ENCODE measurements at regions not wholly inside any gene's neighbourhood (a gene's known extent, or its start where the extent isn't known, plus 50 kb on each side); places are given as distances from the start of the nearest gene placed in this dataset.

DNA sequence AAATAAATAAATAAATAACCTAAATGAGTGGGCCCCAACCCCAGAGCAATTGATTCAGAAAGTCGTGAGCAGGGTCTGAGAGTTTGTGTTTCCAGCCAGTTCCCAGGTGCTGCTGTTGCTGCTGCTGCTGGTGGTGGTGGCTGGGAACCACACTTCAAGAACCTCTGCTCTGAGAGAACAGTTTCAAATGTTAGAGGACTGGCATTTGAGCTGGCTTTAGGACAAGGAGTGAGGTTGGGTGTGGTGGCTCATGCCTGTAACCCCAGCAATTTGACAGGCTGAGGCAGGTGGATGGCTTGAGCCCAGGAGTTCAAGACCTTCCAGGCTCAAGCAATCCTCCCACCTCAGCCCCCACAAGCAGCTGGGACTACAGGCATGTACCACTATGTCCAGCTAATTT is 123.1 kb upstream of the UBE2E1 start:
- H4K20me1 ChIP-seq (ENCODE audit: control insufficient read depth, extremely low read depth, insufficient read depth, low read length) = no peaks in the 10 kb centered on the region
- no peak overlapping the region for H3K9ac ChIP-seq (ENCODE audit: control insufficient read depth, extremely low read depth, insufficient read depth, low read length)
- DNase-seq (ENCODE audit: low read depth, low spot score) = no peak
- no peaks in the 10 kb centered on the region for H3K36me3 ChIP-seq (ENCODE audit: control insufficient read depth in 2 of 2, extremely low read depth in 1 of 2, insufficient read depth in 2 of 2, low read length in 2 of 2)
- H2AFZ ChIP-seq (ENCODE audit: control insufficient read depth, low read length) = no peak overlapping the region
- no peaks in the 10 kb centered on the region for H3K9me1 ChIP-seq (ENCODE audit: control insufficient read depth, extremely low read depth, insufficient read depth, low read length)
- no peak overlapping the region for H3K27ac ChIP-seq (ENCODE audit: control insufficient read depth, insufficient read depth, low read length)
- H3K4me3 ChIP-seq (ENCODE audit: control insufficient read depth in 2 of 3, extremely low read depth in 1 of 3, insufficient read depth in 2 of 3, low read depth in 1 of 3, low read length in 3 of 3) = no peak overlapping the region
- no peaks in the 10 kb centered on the region for H3K27me3 ChIP-seq (ENCODE audit: control insufficient read depth, extremely low read depth, insufficient read depth, low read length)
- H3K4me1 ChIP-seq (ENCODE audit: control insufficient read depth, extremely low read depth, insufficient read depth, low read length) = peaks cover 14% of the 10 kb centered on the region
- no peaks in the 10 kb centered on the region for H3K9me3 ChIP-seq (ENCODE audit: control insufficient read depth, low read depth, low read length)
- no peak overlapping the region for H3K4me2 ChIP-seq (ENCODE audit: control insufficient read depth, extremely low read depth, insufficient read depth, low read depth, low read length)
- TF ChIP-seq CTCF (optimal IDR thresholded peaks at IDR 0.05 in 1 of 3, IDR thresholded peaks at IDR 0.05 in 1 of 3, conservative IDR thresholded peaks at IDR 0.05 in 1 of 3; ENCODE audit: extremely low read depth in 1 of 3, insufficient read depth in 2 of 3, low read length in 3 of 3) (no peak), EZH2 (IDR thresholded peaks at IDR 0.05; ENCODE audit: low read length) (no peak)
- H3K79me2 ChIP-seq (ENCODE audit: control insufficient read depth, insufficient read depth, low read length) = no peaks in the 10 kb centered on the region
- dilution Hi-C loops (cut with MboI; ENCODE audit: extremely low pct_ligation_motif_present, low sequenced_read_pairs) = no loop called here
- FAIRE-seq = no peak

DNA sequence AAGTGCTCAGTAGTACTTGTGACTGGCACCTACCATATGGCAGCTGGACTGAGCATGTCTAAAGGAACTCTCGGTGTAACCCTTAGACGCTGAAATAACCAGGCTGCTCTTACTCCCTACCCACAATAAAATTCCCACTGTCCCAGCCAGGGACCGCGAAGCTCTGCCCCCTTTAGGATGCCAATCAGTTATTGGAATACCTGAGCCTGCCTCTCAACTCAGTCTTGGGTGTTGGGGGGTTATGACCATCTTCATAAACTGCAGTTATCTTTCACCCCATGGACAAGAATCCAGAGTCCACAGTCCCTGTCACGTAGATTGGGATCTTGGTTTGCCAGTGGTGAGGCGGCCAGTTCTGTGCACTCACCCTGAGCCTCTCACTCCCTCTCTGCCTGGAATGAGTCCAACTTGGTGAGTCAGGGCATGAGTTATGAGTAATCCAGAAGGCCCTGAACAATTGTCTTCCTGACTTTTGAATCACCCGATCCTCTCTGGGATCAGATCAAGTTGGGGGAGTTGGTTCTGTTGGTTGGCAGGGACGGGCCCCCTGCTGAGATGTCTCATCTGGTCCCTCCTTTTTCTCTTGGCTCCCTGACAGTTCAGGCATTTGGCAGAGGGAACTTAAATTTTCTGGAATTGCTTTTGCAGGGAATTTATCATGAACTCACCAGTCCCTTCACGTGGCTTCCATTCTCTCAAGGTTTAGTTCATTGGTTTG is 120.1 kb upstream of the UBE2E1 start:
- no peaks in the 10 kb centered on the region for H3K79me2 ChIP-seq (ENCODE audit: control insufficient read depth, insufficient read depth, low read length)
- dilution Hi-C loops (cut with MboI; ENCODE audit: extremely low pct_ligation_motif_present, low sequenced_read_pairs) = no loop called here
- peak overlapping the region; percentile 20 for H2AFZ ChIP-seq (ENCODE audit: control insufficient read depth, low read length)
- DNase-seq (ENCODE audit: low read depth, low spot score) (peak; percentile 90), FAIRE-seq (peak; percentile 92)
- H3K9ac ChIP-seq (ENCODE audit: control insufficient read depth, extremely low read depth, insufficient read depth, low read length) = peak overlapping the region; percentile 6
- no peaks in the 10 kb centered on the region for H3K9me3 ChIP-seq (ENCODE audit: control insufficient read depth, low read depth, low read length)
- H3K4me3 ChIP-seq (ENCODE audit: control insufficient read depth in 2 of 3, extremely low read depth in 1 of 3, insufficient read depth in 2 of 3, low read depth in 1 of 3, low read length in 3 of 3) = no peak overlapping the region
- no peaks in the 10 kb centered on the region for H3K27me3 ChIP-seq (ENCODE audit: control insufficient read depth, extremely low read depth, insufficient read depth, low read length)
- TF ChIP-seq EZH2 (IDR thresholded peaks at IDR 0.05; ENCODE audit: low read length) (no peak), CTCF (optimal IDR thresholded peaks at IDR 0.05 in 1 of 3, IDR thresholded peaks at IDR 0.05 in 1 of 3, conservative IDR thresholded peaks at IDR 0.05 in 1 of 3; ENCODE audit: extremely low read depth in 1 of 3, insufficient read depth in 2 of 3, low read length in 3 of 3) (peak in 1 of 3 experiments; percentile 2)
- no peaks in the 10 kb centered on the region for H3K36me3 ChIP-seq (ENCODE audit: control insufficient read depth in 2 of 2, extremely low read depth in 1 of 2, insufficient read depth in 2 of 2, low read length in 2 of 2)
- peak overlapping the region; percentile 60 for H3K4me2 ChIP-seq (ENCODE audit: control insufficient read depth, extremely low read depth, insufficient read depth, low read depth, low read length)
- peak overlapping the region; percentile 33 for H3K27ac ChIP-seq (ENCODE audit: control insufficient read depth, insufficient read depth, low read length)
- H3K9me1 ChIP-seq (ENCODE audit: control insufficient read depth, extremely low read depth, insufficient read depth, low read length) = no peaks in the 10 kb centered on the region
- no peaks in the 10 kb centered on the region for H4K20me1 ChIP-seq (ENCODE audit: control insufficient read depth, extremely low read depth, insufficient read depth, low read length)
- peaks cover 14% of the 10 kb centered on the region for H3K4me1 ChIP-seq (ENCODE audit: control insufficient read depth, extremely low read depth, insufficient read depth, low read length)

Data from keratinocyte (primary cell).